Skeletal muscle tissue (tissue), 3 donors: ENCODE measurements at regions not wholly inside any gene's neighbourhood (a gene's known extent, or its start where the extent isn't known, plus 50 kb on each side); places are given as distances from the start of the nearest gene placed in this dataset.

Experiments used
- H3K27ac ChIP-seq: one replicate; pipeline ENCODE4 v1.7.0; 2013; ENCODE audit warnings: mild to moderate bottlenecking, low read depth, low read length, inconsistent platforms
- H3K27me3 ChIP-seq, 3 donors: one replicate each; pipeline ENCODE4 v1.7.0; 2013; ENCODE audit warnings: low read length in 3 of 3; ENCODE audit not compliant: control insufficient read depth in 3 of 3, insufficient read depth in 3 of 3
- H3K36me3 ChIP-seq, 3 donors: one replicate each; pipeline ENCODE4 v1.7.0; 2013; ENCODE audit warnings: low read length in 3 of 3; ENCODE audit not compliant: control insufficient read depth in 3 of 3, insufficient read depth in 3 of 3
- H3K4me1 ChIP-seq, 3 donors: one replicate each; pipeline ENCODE4 v1.7.0; 2013; ENCODE audit warnings: low read length in 3 of 3, mild to moderate bottlenecking in 3 of 3; ENCODE audit not compliant: control insufficient read depth in 3 of 3, insufficient read depth in 3 of 3
- H3K4me3 ChIP-seq, 3 donors: one replicate each; pipeline ENCODE4 v1.7.0; 2013; ENCODE audit warnings: low read length in 3 of 3
- H3K9ac ChIP-seq, 3 donors: one replicate each; pipeline ENCODE4 v1.7.0; 2013; ENCODE audit warnings: low read length in 3 of 3, mild to moderate bottlenecking in 3 of 3, moderate library complexity in 2 of 3, low read depth in 1 of 3
- H3K9me3 ChIP-seq, 3 donors: one replicate each; pipeline ENCODE4 v1.7.0; 2013; ENCODE audit warnings: low read length in 3 of 3; ENCODE audit not compliant: control insufficient read depth in 3 of 3
- donor health status: Osteomylitis.

- H3K4me1 ChIP-seq: peaks cover 0 to 19% (median 14%) of the 10 kb centered on the region in 3 donors
- no peak overlapping the region for H3K27ac ChIP-seq
- H3K4me3 ChIP-seq: no peak overlapping the region
- no peaks in the 10 kb centered on the region for H3K36me3 ChIP-seq
- no peak overlapping the region for H3K9ac ChIP-seq
- H3K9me3 ChIP-seq: no peaks in the 10 kb centered on the region
- H3K27me3 ChIP-seq: no peaks in the 10 kb centered on the region
Observed at GRCh38 chr12:5248999-5249526, 182.8 kb upstream of the NTF3 start.

- H3K9me3 ChIP-seq: no peaks in the 10 kb centered on the region
- peak overlapping the region; percentile 81 for H3K27ac ChIP-seq
- H3K4me1 ChIP-seq: peaks cover 0 to 12% (median 10%) of the 10 kb centered on the region in 3 donors
- peak overlapping the region in 2 of 3 donors; percentile 27 to 35 for H3K9ac ChIP-seq
- H3K4me3 ChIP-seq: peak overlapping the region in 1 of 3 donors; percentile 11
- H3K27me3 ChIP-seq: no peaks in the 10 kb centered on the region
- H3K36me3 ChIP-seq: no peaks in the 10 kb centered on the region
Observed at GRCh38 chr12:5251092-5251491, 180.8 kb upstream of the NTF3 start.

- H3K4me1 ChIP-seq: peaks cover 0 to 12% (median 10%) of the 10 kb centered on the region in 3 donors
- H3K27me3 ChIP-seq: no peaks in the 10 kb centered on the region
- H3K36me3 ChIP-seq: no peaks in the 10 kb centered on the region
- peak overlapping the region; percentile 81 for H3K27ac ChIP-seq
- no peaks in the 10 kb centered on the region for H3K9me3 ChIP-seq
- H3K4me3 ChIP-seq: no peak overlapping the region
- H3K9ac ChIP-seq: no peak overlapping the region
Observed at GRCh38 chr12:5251786-5252185, 180.1 kb upstream of the NTF3 start.

- Histone ChIP-seq H3K27ac (no peak overlapping the region), H3K36me3 (no peaks in the 10 kb centered on the region), H3K9me3 (no peaks in the 10 kb centered on the region), H3K4me3 (no peak overlapping the region), H3K4me1 (peaks cover 0 to 15% (median 15%) of the 10 kb centered on the region in 3 donors), H3K27me3 (no peaks in the 10 kb centered on the region), H3K9ac (no peak overlapping the region)
Observed at GRCh38 chr12:5254703-5255102, 177.2 kb upstream of the NTF3 start.

GRCh38 chr12:5257763-5258495, 174.0 kb upstream of the NTF3 start:
- Histone ChIP-seq H3K27ac (no peak overlapping the region), H3K9me3 (no peaks in the 10 kb centered on the region), H3K27me3 (no peaks in the 10 kb centered on the region), H3K9ac (no peak overlapping the region), H3K4me1 (peaks cover 0 to 15% (median 5%) of the 10 kb centered on the region in 3 donors), H3K36me3 (no peaks in the 10 kb centered on the region), H3K4me3 (no peak overlapping the region)

- Histone ChIP-seq H3K9ac (no peak overlapping the region), H3K4me1 (peaks cover 0 to 20% (median 5%) of the 10 kb centered on the region in 3 donors), H3K27ac (no peak overlapping the region), H3K36me3 (no peaks in the 10 kb centered on the region), H3K4me3 (no peak overlapping the region), H3K9me3 (no peaks in the 10 kb centered on the region), H3K27me3 (no peaks in the 10 kb centered on the region)
Observed at GRCh38 chr12:5258498-5258897, 173.4 kb upstream of the NTF3 start.

GRCh38 chr12:5258926-5259325, 173.0 kb upstream of the NTF3 start:
- no peak overlapping the region for H3K27ac ChIP-seq
- H3K4me3 ChIP-seq: no peak overlapping the region
- H3K4me1 ChIP-seq: peaks cover 0 to 21% (median 5%) of the 10 kb centered on the region in 3 donors
- no peaks in the 10 kb centered on the region for H3K27me3 ChIP-seq
- H3K36me3 ChIP-seq: no peaks in the 10 kb centered on the region
- H3K9ac ChIP-seq: no peak overlapping the region
- no peaks in the 10 kb centered on the region for H3K9me3 ChIP-seq

- no peak overlapping the region for H3K4me3 ChIP-seq
Observed at GRCh38 chr12:5259523-5259922, 172.4 kb upstream of the NTF3 start.

GRCh38 chr12:5260086-5260485, 171.8 kb upstream of the NTF3 start:
- Histone ChIP-seq H3K4me1 (peaks cover 0 to 21% (median 5%) of the 10 kb centered on the region in 3 donors), H3K9ac (no peak overlapping the region)

More at GRCh38 chr12:5259523-5259922, 172.4 kb upstream of the NTF3 start:
- Histone ChIP-seq H3K27ac (no peak overlapping the region), H3K27me3 (no peaks in the 10 kb centered on the region), H3K4me1 (peaks cover 0 to 21% (median 5%) of the 10 kb centered on the region in 3 donors), H3K9me3 (no peaks in the 10 kb centered on the region), H3K36me3 (no peaks in the 10 kb centered on the region), H3K9ac (no peak overlapping the region)

GRCh38 chr12:5260591-5261086, 171.3 kb upstream of the NTF3 start:
- Histone ChIP-seq H3K27me3 (no peaks in the 10 kb centered on the region), H3K9ac (no peak overlapping the region), H3K36me3 (no peaks in the 10 kb centered on the region), H3K4me3 (no peak overlapping the region), H3K4me1 (peaks cover 0 to 21% (median 5%) of the 10 kb centered on the region in 3 donors), H3K9me3 (no peaks in the 10 kb centered on the region), H3K27ac (no peak overlapping the region)

More at GRCh38 chr12:5260086-5260485, 171.8 kb upstream of the NTF3 start:
- Histone ChIP-seq H3K27ac (no peak overlapping the region), H3K9me3 (no peaks in the 10 kb centered on the region), H3K27me3 (no peaks in the 10 kb centered on the region), H3K4me3 (no peak overlapping the region), H3K36me3 (no peaks in the 10 kb centered on the region)
